Epithelial cell of proximal tubule (primary cell): ENCODE measurements at regions not wholly inside any gene's neighbourhood (a gene's known extent, or its start where the extent isn't known, plus 50 kb on each side); places are given as distances from the start of the nearest gene placed in this dataset.
"Not testable (repeated sequence)": the region's sequence is repeated elsewhere in the genome, so short reads cannot be mapped to it uniquely, and the experiment has no call there.

Source experiments
- DNase-seq: peaks from one replicate; pipeline ENCODE4 v3.0.0-alpha.2; 2011; ENCODE audit warnings: low read depth
- H3K4me3 ChIP-seq: 2 replicates; pipeline ENCODE4 v1.5.1; 2011; ENCODE audit warnings: low read depth, mild to moderate bottlenecking, low read length
- TF ChIP-seq, protein P1 (sequence below): conservative IDR thresholded peaks from 2 replicates; pipeline ENCODE4 v1.5.1; 2012; ENCODE audit warnings: low read depth, mild to moderate bottlenecking, low read length

DNA sequence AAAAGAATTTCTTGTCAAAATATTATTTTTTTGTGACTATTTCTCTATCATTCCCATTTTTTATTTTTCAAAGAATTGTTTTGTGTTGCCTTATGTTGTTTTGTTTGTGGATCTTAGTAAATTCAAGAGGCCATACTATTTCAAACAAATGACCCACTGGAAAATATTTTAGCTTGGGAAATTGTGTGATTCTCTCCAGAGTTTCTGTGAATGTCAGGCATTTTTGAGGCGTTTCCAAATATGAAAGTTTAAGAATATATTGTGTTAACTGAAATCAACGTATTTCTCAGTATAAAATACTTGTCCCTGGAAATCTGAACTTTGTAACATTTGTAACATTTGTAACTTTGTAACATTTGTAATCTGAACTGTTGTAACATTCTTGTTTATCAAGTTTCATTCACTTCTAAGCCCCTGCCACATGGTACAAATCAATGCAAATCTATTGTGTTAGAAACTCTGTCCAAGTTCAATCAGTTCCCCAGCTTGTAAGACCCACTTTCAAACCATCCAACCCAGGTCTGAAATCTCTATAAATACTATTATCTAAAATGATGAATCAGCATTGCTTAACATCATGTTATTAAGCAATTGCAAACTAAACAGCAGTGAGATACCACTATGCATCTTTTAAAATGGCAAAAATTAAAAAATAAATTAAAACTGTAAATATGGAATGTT is 465.4 kb upstream of the GRID2 start:
- no peak for DNase-seq
- TF ChIP-seq, protein P1, sequence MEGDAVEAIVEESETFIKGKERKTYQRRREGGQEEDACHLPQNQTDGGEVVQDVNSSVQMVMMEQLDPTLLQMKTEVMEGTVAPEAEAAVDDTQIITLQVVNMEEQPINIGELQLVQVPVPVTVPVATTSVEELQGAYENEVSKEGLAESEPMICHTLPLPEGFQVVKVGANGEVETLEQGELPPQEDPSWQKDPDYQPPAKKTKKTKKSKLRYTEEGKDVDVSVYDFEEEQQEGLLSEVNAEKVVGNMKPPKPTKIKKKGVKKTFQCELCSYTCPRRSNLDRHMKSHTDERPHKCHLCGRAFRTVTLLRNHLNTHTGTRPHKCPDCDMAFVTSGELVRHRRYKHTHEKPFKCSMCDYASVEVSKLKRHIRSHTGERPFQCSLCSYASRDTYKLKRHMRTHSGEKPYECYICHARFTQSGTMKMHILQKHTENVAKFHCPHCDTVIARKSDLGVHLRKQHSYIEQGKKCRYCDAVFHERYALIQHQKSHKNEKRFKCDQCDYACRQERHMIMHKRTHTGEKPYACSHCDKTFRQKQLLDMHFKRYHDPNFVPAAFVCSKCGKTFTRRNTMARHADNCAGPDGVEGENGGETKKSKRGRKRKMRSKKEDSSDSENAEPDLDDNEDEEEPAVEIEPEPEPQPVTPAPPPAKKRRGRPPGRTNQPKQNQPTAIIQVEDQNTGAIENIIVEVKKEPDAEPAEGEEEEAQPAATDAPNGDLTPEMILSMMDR: no peak
- H3K4me3 ChIP-seq: no peak overlapping the region

DNA sequence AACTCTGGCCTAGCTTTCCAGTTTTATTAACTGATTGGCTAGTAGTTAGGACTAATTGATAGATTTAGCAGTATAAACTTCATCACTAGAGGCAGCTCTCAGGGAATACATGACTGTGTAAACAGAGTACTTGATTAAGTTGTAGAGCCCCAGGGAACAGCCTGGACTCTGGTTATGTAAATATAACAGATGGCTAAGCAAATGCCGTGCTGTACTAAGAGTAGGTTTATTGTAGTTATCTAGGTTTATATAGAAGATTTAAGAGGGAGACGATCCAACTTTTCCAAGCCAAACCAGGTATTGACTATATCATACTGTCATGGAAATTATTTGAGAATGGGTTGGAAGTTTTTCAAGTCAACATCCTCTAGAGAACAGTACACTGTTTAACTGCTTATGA is 463.4 kb upstream of the GRID2 start:
- no peak overlapping the region for H3K4me3 ChIP-seq
- TF ChIP-seq, protein P1: no peak

DNA sequence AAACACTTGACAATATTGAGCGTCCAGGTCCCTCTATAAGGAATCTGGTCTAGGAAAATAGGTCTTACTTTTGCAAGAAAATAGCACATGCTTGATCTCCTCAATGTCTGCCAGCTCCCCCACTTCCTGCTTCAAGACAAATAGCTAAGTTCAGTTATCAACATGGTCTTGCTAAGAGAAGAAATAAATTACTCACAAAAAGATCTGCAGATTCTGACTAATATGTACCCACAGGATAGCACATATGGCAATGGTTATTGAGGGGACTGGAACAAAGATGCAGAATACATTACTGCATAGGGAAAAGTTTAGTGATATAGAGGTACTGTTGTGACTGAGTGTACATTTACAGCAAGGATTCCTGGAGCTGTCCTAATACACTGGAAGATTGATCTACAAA is 457.5 kb upstream of the GRID2 start:
- H3K4me3 ChIP-seq: no peak overlapping the region
- TF ChIP-seq, protein P1: no peak

More for the DNA sequence above, 463.4 kb upstream of the GRID2 start:
- no peak for DNase-seq

DNA sequence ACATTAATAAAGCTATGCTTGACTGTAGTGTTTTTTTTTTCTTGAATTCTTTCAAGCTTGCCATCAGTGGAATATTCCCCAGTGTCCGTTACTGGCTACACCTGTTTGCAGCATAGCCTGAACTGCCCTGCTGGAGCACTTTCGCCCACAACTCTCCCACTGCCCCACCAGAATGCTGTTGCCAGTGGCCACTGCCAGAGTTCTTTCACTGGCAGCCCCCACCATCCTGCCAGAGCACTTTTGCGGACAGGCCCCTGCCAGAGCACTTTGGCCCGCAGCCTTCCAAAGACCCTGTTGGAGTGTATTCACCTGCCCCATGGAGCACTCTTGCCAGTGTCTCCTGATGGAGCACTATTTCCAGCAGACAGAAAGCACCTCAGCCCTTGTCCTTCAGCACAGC is 452.3 kb upstream of the GRID2 start:
- DNase-seq: no peak
- no peak overlapping the region for H3K4me3 ChIP-seq
- TF ChIP-seq, protein P1: no peak

More for the DNA sequence above, 457.5 kb upstream of the GRID2 start:
- no peak for DNase-seq

DNA sequence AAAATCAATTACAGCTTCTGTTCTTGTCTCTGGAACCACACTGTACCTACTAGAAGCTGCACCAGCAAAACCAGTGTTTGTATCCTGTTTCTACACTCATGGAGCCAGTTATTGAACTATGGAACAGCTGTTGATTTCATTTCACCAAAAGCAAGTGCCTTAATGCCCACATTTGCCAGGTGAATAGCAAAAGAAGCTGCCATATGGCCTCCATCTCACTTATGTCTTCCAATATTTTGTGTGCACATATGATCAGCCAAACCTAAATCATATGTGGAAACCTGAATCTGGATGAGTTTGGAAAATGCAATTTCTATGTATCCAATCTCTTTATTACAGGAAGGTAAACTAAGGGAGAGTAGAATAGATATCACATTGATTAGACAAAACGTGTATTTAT is 415.8 kb upstream of the GRID2 start:
- TF ChIP-seq, protein P1: no peak
- H3K4me3 ChIP-seq: no peak overlapping the region
- no peak for DNase-seq

DNA sequence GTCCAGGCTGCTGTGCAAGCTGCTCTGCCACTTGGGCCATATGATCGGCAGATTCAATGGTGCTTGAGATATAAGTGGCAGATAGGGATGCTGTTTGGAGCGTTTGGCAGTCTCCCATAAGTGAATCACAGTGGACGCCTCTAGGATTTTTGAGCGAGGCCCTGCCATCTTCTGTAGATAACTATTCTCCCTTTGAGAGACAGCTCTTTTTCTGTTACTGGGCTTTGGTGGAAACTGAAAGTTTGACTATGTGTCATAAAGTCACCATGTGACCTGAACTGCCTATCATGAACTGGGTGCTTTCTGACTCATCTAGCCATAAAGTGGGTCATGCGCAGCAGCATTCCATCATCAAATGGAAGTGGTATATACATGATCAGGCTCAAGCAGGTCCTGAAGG is 412.5 kb upstream of the GRID2 start:
- not testable (repeated sequence) for DNase-seq, H3K4me3 ChIP-seq

DNA sequence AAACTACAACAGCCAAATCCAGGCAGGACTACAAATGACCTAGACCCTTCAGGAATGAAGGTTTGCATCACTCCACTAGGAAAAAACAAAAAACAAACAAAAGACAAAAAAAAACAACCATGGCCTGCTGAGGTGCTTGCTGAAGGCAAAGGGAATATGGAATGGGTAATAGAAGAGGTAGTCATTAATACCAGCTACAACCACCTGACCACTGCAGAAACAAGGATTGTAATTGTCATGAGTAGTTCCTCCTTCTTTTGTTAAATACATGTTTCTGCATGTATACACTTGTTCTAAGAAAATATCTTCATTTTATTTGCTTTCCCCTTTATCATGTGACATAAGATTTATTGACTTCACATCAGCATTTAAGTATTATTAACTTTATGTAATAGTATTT is 409.8 kb upstream of the GRID2 start:
- TF ChIP-seq, protein P1: no peak
- no peak overlapping the region for H3K4me3 ChIP-seq
- no peak for DNase-seq
